ENCODE measurements at regions not wholly inside any gene's neighbourhood (a gene's known extent, or its start where the extent isn't known, plus 50 kb on each side); places are given as distances from the start of the nearest gene placed in this dataset.

DNA sequence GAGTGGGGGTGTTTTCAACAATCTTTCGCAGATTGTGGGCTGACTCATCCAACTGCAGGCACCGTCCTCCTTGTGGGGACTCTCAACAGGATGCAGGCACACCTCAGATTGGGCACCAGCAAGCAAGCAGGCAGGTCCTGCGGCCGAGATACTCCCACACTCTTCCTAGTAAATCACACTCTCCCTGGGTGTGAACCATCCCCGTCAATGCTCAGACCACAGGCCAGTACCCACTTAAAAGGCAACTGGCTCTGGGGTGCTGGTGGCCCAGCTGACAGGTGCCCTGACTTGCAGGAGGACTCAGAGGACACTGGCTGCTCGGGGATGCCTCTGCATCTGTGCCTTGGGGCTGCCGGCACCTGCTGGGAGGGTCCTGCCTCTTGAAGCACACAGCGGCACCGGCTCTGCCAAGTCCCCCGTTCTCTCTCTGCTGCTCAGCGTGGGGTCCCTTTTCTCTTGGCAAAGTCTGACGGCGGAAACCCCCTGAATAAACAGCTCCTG, 282.5 kb downstream of the CTTN start (continued):
- TF ChIP-seq, protein P1, sequence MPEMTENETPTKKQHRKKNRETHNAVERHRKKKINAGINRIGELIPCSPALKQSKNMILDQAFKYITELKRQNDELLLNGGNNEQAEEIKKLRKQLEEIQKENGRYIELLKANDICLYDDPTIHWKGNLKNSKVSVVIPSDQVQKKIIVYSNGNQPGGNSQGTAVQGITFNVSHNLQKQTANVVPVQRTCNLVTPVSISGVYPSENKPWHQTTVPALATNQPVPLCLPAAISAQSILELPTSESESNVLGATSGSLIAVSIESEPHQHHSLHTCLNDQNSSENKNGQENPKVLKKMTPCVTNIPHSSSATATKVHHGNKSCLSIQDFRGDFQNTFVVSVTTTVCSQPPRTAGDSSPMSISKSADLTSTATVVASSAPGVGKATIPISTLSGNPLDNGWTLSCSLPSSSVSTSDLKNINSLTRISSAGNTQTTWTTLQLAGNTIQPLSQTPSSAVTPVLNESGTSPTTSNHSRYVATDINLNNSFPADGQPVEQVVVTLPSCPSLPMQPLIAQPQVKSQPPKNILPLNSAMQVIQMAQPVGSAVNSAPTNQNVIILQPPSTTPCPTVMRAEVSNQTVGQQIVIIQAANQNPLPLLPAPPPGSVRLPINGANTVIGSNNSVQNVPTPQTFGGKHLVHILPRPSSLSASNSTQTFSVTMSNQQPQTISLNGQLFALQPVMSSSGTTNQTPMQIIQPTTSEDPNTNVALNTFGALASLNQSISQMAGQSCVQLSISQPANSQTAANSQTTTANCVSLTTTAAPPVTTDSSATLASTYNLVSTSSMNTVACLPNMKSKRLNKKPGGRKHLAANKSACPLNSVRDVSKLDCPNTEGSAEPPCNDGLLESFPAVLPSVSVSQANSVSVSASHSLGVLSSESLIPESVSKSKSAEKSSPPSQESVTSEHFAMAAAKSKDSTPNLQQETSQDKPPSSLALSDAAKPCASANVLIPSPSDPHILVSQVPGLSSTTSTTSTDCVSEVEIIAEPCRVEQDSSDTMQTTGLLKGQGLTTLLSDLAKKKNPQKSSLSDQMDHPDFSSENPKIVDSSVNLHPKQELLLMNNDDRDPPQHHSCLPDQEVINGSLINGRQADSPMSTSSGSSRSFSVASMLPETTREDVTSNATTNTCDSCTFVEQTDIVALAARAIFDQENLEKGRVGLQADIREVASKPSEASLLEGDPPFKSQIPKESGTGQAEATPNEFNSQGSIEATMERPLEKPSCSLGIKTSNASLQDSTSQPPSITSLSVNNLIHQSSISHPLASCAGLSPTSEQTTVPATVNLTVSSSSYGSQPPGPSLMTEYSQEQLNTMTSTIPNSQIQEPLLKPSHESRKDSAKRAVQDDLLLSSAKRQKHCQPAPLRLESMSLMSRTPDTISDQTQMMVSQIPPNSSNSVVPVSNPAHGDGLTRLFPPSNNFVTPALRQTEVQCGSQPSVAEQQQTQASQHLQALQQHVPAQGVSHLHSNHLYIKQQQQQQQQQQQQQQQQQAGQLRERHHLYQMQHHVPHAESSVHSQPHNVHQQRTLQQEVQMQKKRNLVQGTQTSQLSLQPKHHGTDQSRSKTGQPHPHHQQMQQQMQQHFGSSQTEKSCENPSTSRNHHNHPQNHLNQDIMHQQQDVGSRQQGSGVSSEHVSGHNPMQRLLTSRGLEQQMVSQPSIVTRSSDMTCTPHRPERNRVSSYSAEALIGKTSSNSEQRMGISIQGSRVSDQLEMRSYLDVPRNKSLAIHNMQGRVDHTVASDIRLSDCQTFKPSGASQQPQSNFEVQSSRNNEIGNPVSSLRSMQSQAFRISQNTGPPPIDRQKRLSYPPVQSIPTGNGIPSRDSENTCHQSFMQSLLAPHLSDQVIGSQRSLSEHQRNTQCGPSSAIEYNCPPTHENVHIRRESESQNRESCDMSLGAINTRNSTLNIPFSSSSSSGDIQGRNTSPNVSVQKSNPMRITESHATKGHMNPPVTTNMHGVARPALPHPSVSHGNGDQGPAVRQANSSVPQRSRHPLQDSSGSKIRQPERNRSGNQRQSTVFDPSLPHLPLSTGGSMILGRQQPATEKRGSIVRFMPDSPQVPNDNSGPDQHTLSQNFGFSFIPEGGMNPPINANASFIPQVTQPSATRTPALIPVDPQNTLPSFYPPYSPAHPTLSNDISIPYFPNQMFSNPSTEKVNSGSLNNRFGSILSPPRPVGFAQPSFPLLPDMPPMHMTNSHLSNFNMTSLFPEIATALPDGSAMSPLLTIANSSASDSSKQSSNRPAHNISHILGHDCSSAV (CRISPR knock-in tag; IDR thresholded peaks at IDR 0.05; ENCODE audit: borderline replicate concordance): no peak
- TF ChIP-seq MATR3 (CRISPR knock-in tag; IDR thresholded peaks at IDR 0.05) (no peak), AGO2 (optimal IDR thresholded peaks at IDR 0.05; ENCODE audit: low read depth, low read length) (no peak), PHF20 (CRISPR knock-in tag; IDR thresholded peaks at IDR 0.05) (no peak), MAF1 (CRISPR knock-in tag; IDR thresholded peaks at IDR 0.05; ENCODE audit: borderline replicate concordance) (no peak), CBX2 (IDR thresholded peaks at IDR 0.05; ENCODE audit: low read depth, low read length) (no peak), CBX2 (CRISPR knock-in tag; IDR thresholded peaks at IDR 0.05; ENCODE audit: low read depth) (no peak), ZNF607 (CRISPR knock-in tag; IDR thresholded peaks at IDR 0.05; ENCODE audit: borderline replicate concordance) (no peak), ZNF496 (CRISPR knock-in tag; IDR thresholded peaks at IDR 0.05; ENCODE audit: insufficient replicate concordance) (no peak)
